HCT116 (cell line): ENCODE measurements at regions not wholly inside any gene's neighbourhood (a gene's known extent, or its start where the extent isn't known, plus 50 kb on each side); places are given as distances from the start of the nearest gene placed in this dataset.

Source experiments
- CTCF ChIP-seq, 3 experiments: fragments of 200-600 bp in 1 of 3; sonication (generic) in 1 of 3; IDR thresholded peaks in 2 of 3; conservative IDR thresholded peaks in 1 of 3; 2 replicates each; pipeline ENCODE4 v1.5.1; 2012 to 2017; ENCODE audit warnings: low read depth in 2 of 3, low read length in 2 of 3, antibody characterized with exemption in 1 of 3, borderline replicate concordance in 1 of 3, control low read depth in 1 of 3, mild to moderate bottlenecking in 1 of 3, mixed read lengths in 1 of 3, mixed run types in 1 of 3, moderate library complexity in 1 of 3; ENCODE audit not compliant: insufficient read depth in 1 of 3
- EZH2 ChIP-seq: fragments of 200-600 bp; sonication (generic); IDR thresholded peaks from 2 replicates; pipeline ENCODE4 v1.6.1; 2017; ENCODE audit warnings: antibody characterized with exemption, mixed run types
- EZH2phosphoT487 ChIP-seq: fragments of 200-600 bp; IDR thresholded peaks from 2 replicates; pipeline ENCODE4 v1.6.1; 2018; ENCODE audit warnings: antibody characterized with exemption, borderline replicate concordance
- FOSL1 ChIP-seq: IDR thresholded peaks from 2 replicates; pipeline ENCODE4 v1.6.1; 2012; ENCODE audit warnings: low read depth
- POLR2AphosphoS5 ChIP-seq: IDR thresholded peaks from 2 replicates; pipeline ENCODE4 v1.6.1; 2011; ENCODE audit warnings: mild to moderate bottlenecking, low read depth, low read length, moderate library complexity
- RAD21 ChIP-seq: IDR thresholded peaks from 2 replicates; pipeline ENCODE4 v1.6.1; 2012; ENCODE audit warnings: low read depth, mild to moderate bottlenecking
- YY1 ChIP-seq: IDR thresholded peaks from 2 replicates; pipeline ENCODE4 v1.6.1; 2011; ENCODE audit warnings: low read length, low read depth, moderate library complexity, mild to moderate bottlenecking; ENCODE audit not compliant: insufficient replicate concordance; ENCODE audit errors: extremely low read depth

GRCh38 chr11:45484326-45484883 is 181.0 kb downstream of the CHST1 start:
- no peak for TF ChIP-seq FOSL1
- TF ChIP-seq CTCF (IDR thresholded peaks at IDR 0.05 in 2 of 3, conservative IDR thresholded peaks at IDR 0.05 in 1 of 3; ENCODE audit: borderline replicate concordance in 1 of 3, insufficient read depth in 1 of 3, low read depth in 2 of 3, low read length in 2 of 3): no peak
- no peak for TF ChIP-seq EZH2
- no peak for TF ChIP-seq POLR2AphosphoS5
- TF ChIP-seq EZH2phosphoT487: no peak
- TF ChIP-seq RAD21: no peak
- TF ChIP-seq YY1: no peak
